GM21825 (cell line): ENCODE measurements at regions not wholly inside any gene's neighbourhood (a gene's known extent, or its start where the extent isn't known, plus 50 kb on each side); places are given as distances from the start of the nearest gene placed in this dataset.

ENCODE experiments used
- ATAC-seq: cut with Tn5 transposase; IDR thresholded peaks from one replicate; pipeline ENCODE4 v1.9.1; 2021; ENCODE audit warnings: mild to moderate bottlenecking, moderate library complexity; ENCODE audit not compliant: unreplicated experiment

- no peak for ATAC-seq
Measured at GRCh38 chr16:77117707-77118106, 73.3 kb upstream of the MON1B start.

GRCh38 chr16:77131398-77131797 lies 59.6 kb upstream of the MON1B start:
- ATAC-seq: no peak

GRCh38 chr16:77132051-77132618 lies 58.9 kb upstream of the MON1B start:
- no peak for ATAC-seq

GRCh38 chr16:77133706-77134105 lies 57.3 kb upstream of the MON1B start:
- no peak for ATAC-seq

GRCh38 chr16:77137045-77137444 lies 53.9 kb upstream of the MON1B start:
- ATAC-seq: no peak
